ENCODE measurements at regions not wholly inside any gene's neighbourhood (a gene's known extent, or its start where the extent isn't known, plus 50 kb on each side); places are given as distances from the start of the nearest gene placed in this dataset.

- TF ChIP-seq POLR2A (IDR thresholded peaks at IDR 0.05; ENCODE audit: low read length) (no peak), GATA1 (IDR thresholded peaks at IDR 0.05; ENCODE audit: low read depth, low read length) (no peak)
Observed at GRCh38 chr6:9168669-9169068, 733.3 kb upstream of the SLC35B3 start.
